Stomach (tissue), 4 donors: ENCODE measurements at regions not wholly inside any gene's neighbourhood (a gene's known extent, or its start where the extent isn't known, plus 50 kb on each side); places are given as distances from the start of the nearest gene placed in this dataset.

Experiments used
- POLR2A ChIP-seq, 4 donors: fragments of 450-650 bp; IDR thresholded peaks; one replicate each; pipeline ENCODE4 v1.6.1; 2016; ENCODE audit warnings: antibody characterized with exemption in 4 of 4, control low read depth in 2 of 4, mild to moderate bottlenecking in 1 of 4, moderate library complexity in 1 of 4
- TF ChIP-seq, protein P1 (sequence below), 7 experiments: fragments of 450-650 bp in 4 of 7; fragments of 200-600 bp in 3 of 7; sonication (generic) in 3 of 7; IDR thresholded peaks; one replicate each; pipeline ENCODE4 v1.5.1; 2016 to 2019; ENCODE audit warnings: antibody characterized with exemption in 7 of 7, control low read depth in 2 of 7, mild to moderate bottlenecking in 1 of 7

DNA sequence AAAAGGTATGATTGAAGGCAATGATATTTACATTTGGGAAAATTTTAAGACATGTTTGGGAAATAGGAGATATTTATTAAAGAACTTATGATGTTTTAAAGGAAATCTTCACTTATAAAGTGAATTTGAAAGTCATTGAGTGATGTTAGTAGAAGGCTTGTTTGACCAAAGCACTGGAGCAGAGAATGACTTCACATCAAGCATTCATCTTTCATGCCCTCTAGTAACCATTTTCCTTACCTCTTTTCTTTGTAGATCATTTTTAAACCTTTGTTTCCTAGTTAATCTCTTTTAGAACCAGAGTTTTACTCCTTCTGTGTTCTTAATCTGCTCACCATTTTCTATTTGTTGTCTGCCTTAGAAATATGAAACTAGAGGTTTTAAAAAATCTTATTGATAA lies 111.3 kb upstream of the FOXP2 start:
- TF ChIP-seq, protein P1, sequence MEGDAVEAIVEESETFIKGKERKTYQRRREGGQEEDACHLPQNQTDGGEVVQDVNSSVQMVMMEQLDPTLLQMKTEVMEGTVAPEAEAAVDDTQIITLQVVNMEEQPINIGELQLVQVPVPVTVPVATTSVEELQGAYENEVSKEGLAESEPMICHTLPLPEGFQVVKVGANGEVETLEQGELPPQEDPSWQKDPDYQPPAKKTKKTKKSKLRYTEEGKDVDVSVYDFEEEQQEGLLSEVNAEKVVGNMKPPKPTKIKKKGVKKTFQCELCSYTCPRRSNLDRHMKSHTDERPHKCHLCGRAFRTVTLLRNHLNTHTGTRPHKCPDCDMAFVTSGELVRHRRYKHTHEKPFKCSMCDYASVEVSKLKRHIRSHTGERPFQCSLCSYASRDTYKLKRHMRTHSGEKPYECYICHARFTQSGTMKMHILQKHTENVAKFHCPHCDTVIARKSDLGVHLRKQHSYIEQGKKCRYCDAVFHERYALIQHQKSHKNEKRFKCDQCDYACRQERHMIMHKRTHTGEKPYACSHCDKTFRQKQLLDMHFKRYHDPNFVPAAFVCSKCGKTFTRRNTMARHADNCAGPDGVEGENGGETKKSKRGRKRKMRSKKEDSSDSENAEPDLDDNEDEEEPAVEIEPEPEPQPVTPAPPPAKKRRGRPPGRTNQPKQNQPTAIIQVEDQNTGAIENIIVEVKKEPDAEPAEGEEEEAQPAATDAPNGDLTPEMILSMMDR (IDR thresholded peaks at IDR 0.05), result no peak
- no peak for TF ChIP-seq POLR2A (IDR thresholded peaks at IDR 0.05)
